ENCODE measurements at regions not wholly inside any gene's neighbourhood (a gene's known extent, or its start where the extent isn't known, plus 50 kb on each side); places are given as distances from the start of the nearest gene placed in this dataset.

- no TSS peak for BruUV-seq (replicated peaks)
- ATAC-seq, result no peak
- DNase-seq (ENCODE audit: low spot score), result no peak
- Histone ChIP-seq H3K9ac (ENCODE audit: insufficient read depth, low read depth, low read length) (no peak overlapping the region), H3K36me3 (replicated peaks in 1 of 2; ENCODE audit: control insufficient read depth in 1 of 2, insufficient read depth in 2 of 2, low read length in 2 of 2) (no peaks in the 10 kb centered on the region), H3K27ac (ENCODE audit: extremely low read length, insufficient read depth, low read length) (no peak overlapping the region), H3K4me1 (ENCODE audit: insufficient read depth, low read length) (no peaks in the 10 kb centered on the region), H3K4me3 (replicated peaks in 1 of 3; ENCODE audit: insufficient read depth in 1 of 3, low read depth in 2 of 3, low read length in 3 of 3) (no peak overlapping the region), H3K9me3 (ENCODE audit: low read length) (no peaks in the 10 kb centered on the region), H3K79me2 (ENCODE audit: insufficient read depth, low read length) (no peaks in the 10 kb centered on the region), H3K4me2 (ENCODE audit: low read depth, low read length) (no peak overlapping the region), H3K27me3 (ENCODE audit: control insufficient read depth in 1 of 2, insufficient read depth in 2 of 2, low read length in 2 of 2) (peaks cover 0 to 2% of the 10 kb centered on the region in 2 experiments; a peak in 1 of 5 replicates), H4K20me1 (ENCODE audit: insufficient read depth, low read length) (no peaks in the 10 kb centered on the region; the same call in 1 of the 2 replicates), H2AFZ (ENCODE audit: low read length) (no peak overlapping the region)
- in situ Hi-C loops (cut with HindIII; ENCODE audit: extremely low pct_ligation_motif_present, low pct_unique_long_range_greater_than_20kb), result no loop called here
- ChIA-PET POLR2A (no interaction called here), CTCF (ENCODE audit: low intra/inter-chr PET ratio, low total read pairs) (no interaction called here)
- FAIRE-seq, result no peak
- TF ChIP-seq ZMYM2 (CRISPR knock-in tag; IDR thresholded peaks at IDR 0.05), result no peak
- TF ChIP-seq BHLHE40 (IDR thresholded peaks at IDR 0.05; ENCODE audit: low read length), result no peak
- TF ChIP-seq ZNF121 (CRISPR knock-in tag; IDR thresholded peaks at IDR 0.05), result no peak
- TF ChIP-seq HNF1A (IDR thresholded peaks at IDR 0.05; ENCODE audit: low read depth), result no peak
- no peak for TF ChIP-seq HNF1A (CRISPR knock-in tag; IDR thresholded peaks at IDR 0.05; ENCODE audit: borderline replicate concordance)
- no peak for TF ChIP-seq CBX1 (IDR thresholded peaks at IDR 0.05; ENCODE audit: low read depth)
- no peak for TF ChIP-seq MAX (IDR thresholded peaks at IDR 0.05)
- no peak for TF ChIP-seq KLF13 (CRISPR knock-in tag; IDR thresholded peaks at IDR 0.05)
- no peak for TF ChIP-seq FOSL1 (CRISPR knock-in tag; IDR thresholded peaks at IDR 0.05; ENCODE audit: borderline replicate concordance)
- no peak for TF ChIP-seq ZNF839 (CRISPR knock-in tag; IDR thresholded peaks at IDR 0.05; ENCODE audit: borderline replicate concordance)
- no peak for TF ChIP-seq ASH2L (IDR thresholded peaks at IDR 0.05; ENCODE audit: insufficient read length, low read depth, low read length)
- TF ChIP-seq MYC (CRISPR knock-in tag; IDR thresholded peaks at IDR 0.05; ENCODE audit: borderline replicate concordance), result no peak
- no peak for TF ChIP-seq REXO4 (CRISPR knock-in tag; IDR thresholded peaks at IDR 0.05; ENCODE audit: borderline replicate concordance)
- TF ChIP-seq ATF5 (CRISPR knock-in tag; IDR thresholded peaks at IDR 0.05; ENCODE audit: low read depth), result no peak
- no peak for TF ChIP-seq ZBTB26 (CRISPR knock-in tag; IDR thresholded peaks at IDR 0.05; ENCODE audit: borderline replicate concordance)
- 1% methylated on average over 8 of the region's 17 CpGs for WGBS (ENCODE audit: low lambda C conversion rate)
- intact Hi-C loops (cut with micrococcal nuclease; ENCODE audit: unreplicated experiment), result no loop called here
Measured at GRCh38 chr1:29651684-29652665, 415.7 kb downstream of the PTPRU start.
